ENCODE measurements at regions not wholly inside any gene's neighbourhood (a gene's known extent, or its start where the extent isn't known, plus 50 kb on each side); places are given as distances from the start of the nearest gene placed in this dataset.

- WGBS = 22% methylated on average over 2 of the region's 2 CpGs
- Histone ChIP-seq H3K27me3 (replicated peaks; ENCODE audit: insufficient read depth) (no peaks in the 10 kb centered on the region), H3K9me3 (no peaks in the 10 kb centered on the region), H3K27ac (no peak overlapping the region), H3K36me3 (no peaks in the 10 kb centered on the region), H3K4me1 (replicated peaks) (no peaks in the 10 kb centered on the region), H3K4me3 (no peak overlapping the region)
- TF ChIP-seq POLR2A (IDR thresholded peaks at IDR 0.05) (no peak), CTCF (IDR thresholded peaks at IDR 0.05) (no peak), POLR2AphosphoS5 (IDR thresholded peaks at IDR 0.05) (no peak)
- DNase-seq (ENCODE audit: low spot score) = no peak
- intact Hi-C loops (cut with DNase I) = no loop called here
These were observed 122.5 kb downstream of the SNAPC1 start for GRCh38 chr14:61884711-61885110.

- 67% methylated on average over 2 of the region's 2 CpGs for WGBS
- H3K9me3 ChIP-seq = no peaks in the 10 kb centered on the region
- no peaks in the 10 kb centered on the region for H3K27me3 ChIP-seq (replicated peaks; ENCODE audit: insufficient read depth)
- H3K36me3 ChIP-seq = no peaks in the 10 kb centered on the region
- no peaks in the 10 kb centered on the region for H3K4me1 ChIP-seq (replicated peaks)
- DNase-seq (ENCODE audit: low spot score) = no peak
- no peak overlapping the region for H3K4me3 ChIP-seq
- intact Hi-C loops (cut with DNase I) = no loop called here
- no peak for TF ChIP-seq POLR2AphosphoS5 (IDR thresholded peaks at IDR 0.05)
- no peak for TF ChIP-seq POLR2A (IDR thresholded peaks at IDR 0.05)
- no peak for TF ChIP-seq CTCF (IDR thresholded peaks at IDR 0.05)
- H3K27ac ChIP-seq = no peak overlapping the region
These were observed 123.2 kb downstream of the SNAPC1 start for GRCh38 chr14:61885203-61885961.

- H3K27me3 ChIP-seq (replicated peaks; ENCODE audit: insufficient read depth) = no peaks in the 10 kb centered on the region
- intact Hi-C loops (cut with DNase I) = no loop called here
- H3K9me3 ChIP-seq = no peaks in the 10 kb centered on the region
- no peak overlapping the region for H3K4me3 ChIP-seq
- H3K27ac ChIP-seq = no peak overlapping the region
- DNase-seq (ENCODE audit: low spot score) = no peak
- H3K36me3 ChIP-seq = no peaks in the 10 kb centered on the region
- TF ChIP-seq CTCF (IDR thresholded peaks at IDR 0.05) (no peak), POLR2A (IDR thresholded peaks at IDR 0.05) (no peak), POLR2AphosphoS5 (IDR thresholded peaks at IDR 0.05) (no peak)
- no peaks in the 10 kb centered on the region for H3K4me1 ChIP-seq (replicated peaks)
- 89% methylated on average over 2 of the region's 2 CpGs for WGBS
These were observed 125.4 kb downstream of the SNAPC1 start for GRCh38 chr14:61887628-61888027.

- intact Hi-C loops (cut with DNase I) = loop anchor here (5.0 kb wide), 1 partner anchor 232 kb away; no protein-coding TSS in a partner anchor
These were observed 127.7 kb downstream of the SNAPC1 start for GRCh38 chr14:61889914-61890351.

More at GRCh38 chr14:61889914-61890351, 127.7 kb downstream of the SNAPC1 start:
- Histone ChIP-seq H3K9me3 (no peaks in the 10 kb centered on the region), H3K27ac (no peak overlapping the region), H3K4me1 (replicated peaks) (no peaks in the 10 kb centered on the region), H3K4me3 (no peak overlapping the region), H3K27me3 (replicated peaks; ENCODE audit: insufficient read depth) (no peaks in the 10 kb centered on the region), H3K36me3 (no peaks in the 10 kb centered on the region)
- WGBS = 80% methylated on average over 4 of the region's 4 CpGs
- no peak for DNase-seq (ENCODE audit: low spot score)
- TF ChIP-seq CTCF (IDR thresholded peaks at IDR 0.05) = no peak
- no peak for TF ChIP-seq POLR2A (IDR thresholded peaks at IDR 0.05)
- TF ChIP-seq POLR2AphosphoS5 (IDR thresholded peaks at IDR 0.05) = no peak
